OCI-LY3 (cell line): ENCODE measurements at regions not wholly inside any gene's neighbourhood (a gene's known extent, or its start where the extent isn't known, plus 50 kb on each side); places are given as distances from the start of the nearest gene placed in this dataset.

ENCODE experiments used
- CTCF ChIP-seq: fragments of 200-600, 300-600 bp; sonication (generic); IDR thresholded peaks from 2 replicates; pipeline ENCODE4 v1.5.1; 2014; ENCODE audit warnings: antibody characterized with exemption, low read length, low read depth
- EZH2phosphoT487 ChIP-seq: fragments of 200-600 bp; shearing (Covaris generic); IDR thresholded peaks from 2 replicates; pipeline ENCODE4 v1.6.1; 2018; ENCODE audit warnings: antibody characterized with exemption, mixed run types, low read depth

- no peak for TF ChIP-seq CTCF
- no peak for TF ChIP-seq EZH2phosphoT487
These were observed 705.4 kb upstream of the TENM4 start for GRCh38 chr11:80146232-80146631.
